Neuronal stem cell (in vitro differentiated cells): ENCODE measurements at regions not wholly inside any gene's neighbourhood (a gene's known extent, or its start where the extent isn't known, plus 50 kb on each side); places are given as distances from the start of the nearest gene placed in this dataset.

ENCODE experiments used
- DNase-seq: peaks from one replicate; pipeline ENCODE4 v3.0.0-alpha.2; 2013; ENCODE audit warnings: low spot score
- H2AFZ ChIP-seq: one replicate; pipeline ENCODE4 v1.6.1; 2013; ENCODE audit warnings: mild to moderate bottlenecking, low read length, inconsistent platforms
- H2AK5ac ChIP-seq: 2 replicates; pipeline ENCODE4 v1.6.1; 2013; ENCODE audit warnings: low read depth, mild to moderate bottlenecking, inconsistent platforms, low read length, moderate library complexity, mixed read lengths
- H2BK120ac ChIP-seq: 2 replicates; pipeline ENCODE4 v1.6.1; 2013; ENCODE audit warnings: low read depth, mild to moderate bottlenecking, inconsistent platforms, low read length, moderate library complexity, mixed read lengths
- H2BK12ac ChIP-seq: one replicate; pipeline ENCODE4 v1.6.1; 2013; ENCODE audit warnings: low read length, inconsistent platforms
- H2BK15ac ChIP-seq: 2 replicates; pipeline ENCODE4 v1.6.1; 2013; ENCODE audit warnings: mild to moderate bottlenecking, low read length, inconsistent platforms, mixed read lengths
- H2BK5ac ChIP-seq: one replicate; pipeline ENCODE4 v1.6.1; 2013; ENCODE audit warnings: inconsistent platforms, mild to moderate bottlenecking, low read length, moderate library complexity
- H3K14ac ChIP-seq: one replicate; pipeline ENCODE4 v1.6.1; 2013; ENCODE audit warnings: low read length, inconsistent platforms
- H3K18ac ChIP-seq: 2 replicates; pipeline ENCODE4 v1.6.1; 2013; ENCODE audit warnings: low read length, inconsistent platforms
- H3K23ac ChIP-seq: 2 replicates; pipeline ENCODE4 v1.6.1; 2013; ENCODE audit warnings: low read depth, mild to moderate bottlenecking, mixed read lengths, low read length, inconsistent platforms; ENCODE audit not compliant: poor library complexity
- H3K27ac ChIP-seq: replicated peaks from 3 replicates; pipeline ENCODE4 v1.5.1; 2013; ENCODE audit warnings: low read length, inconsistent platforms
- H3K27me3 ChIP-seq, 3 experiments: 2 replicates each; pipeline ENCODE4 v1.6.1; 2013; ENCODE audit warnings: low read length in 3 of 3, mild to moderate bottlenecking in 2 of 3, inconsistent platforms in 1 of 3, low read depth in 1 of 3, mixed read lengths in 1 of 3, moderate library complexity in 1 of 3; ENCODE audit not compliant: control insufficient read depth in 3 of 3, insufficient read depth in 3 of 3
- H3K36me3 ChIP-seq, 2 donors: replicated peaks in 1 of 2; 2 replicates each; pipeline ENCODE4 v1.6.1; 2013; ENCODE audit warnings: low read length in 2 of 2; ENCODE audit not compliant: control insufficient read depth in 2 of 2, insufficient read depth in 2 of 2
- H3K4ac ChIP-seq: 2 replicates; pipeline ENCODE4 v1.6.1; 2013; ENCODE audit warnings: inconsistent platforms, mild to moderate bottlenecking, low read length, moderate library complexity
- H3K4me1 ChIP-seq, 2 donors: 1 replicate in 1 of 2; 2 replicates in 1 of 2; pipeline ENCODE4 v1.6.1; 2013; ENCODE audit warnings: low read length in 2 of 2, low read depth in 1 of 2; ENCODE audit not compliant: control insufficient read depth in 2 of 2, insufficient read depth in 1 of 2
- H3K4me2 ChIP-seq: one replicate; pipeline ENCODE4 v1.6.1; 2013; ENCODE audit warnings: mild to moderate bottlenecking, low read length, inconsistent platforms; ENCODE audit not compliant: insufficient read depth, poor library complexity, severe bottlenecking
- H3K4me3 ChIP-seq, 2 donors: 2 replicates each; pipeline ENCODE4 v1.5.1; 2013; ENCODE audit warnings: low read length in 2 of 2, mild to moderate bottlenecking in 2 of 2, inconsistent platforms in 1 of 2, moderate library complexity in 1 of 2
- H3K79me1 ChIP-seq: one replicate; pipeline ENCODE4 v1.6.1; 2013; ENCODE audit warnings: low read depth, mild to moderate bottlenecking, inconsistent platforms, low read length, moderate library complexity
- H3K9ac ChIP-seq: one replicate; pipeline ENCODE4 v1.6.1; 2013; ENCODE audit warnings: mild to moderate bottlenecking, low read depth, low read length, inconsistent platforms; ENCODE audit not compliant: poor library complexity
- H3K9me3 ChIP-seq, 2 donors: replicated peaks in 1 of 2; 2 replicates each; pipeline versions ENCODE3 to v1.6.1; 2013; ENCODE audit warnings: low read length in 2 of 2, mild to moderate bottlenecking in 2 of 2, inconsistent platforms in 1 of 2, low read depth in 1 of 2, mixed read lengths in 1 of 2, moderate library complexity in 1 of 2; ENCODE audit not compliant: control insufficient read depth in 2 of 2, insufficient read depth in 1 of 2
- H4K8ac ChIP-seq: one replicate; pipeline ENCODE4 v1.6.1; 2013; ENCODE audit warnings: low read depth, mild to moderate bottlenecking, inconsistent platforms, low read length, moderate library complexity
- H4K91ac ChIP-seq: one replicate; pipeline ENCODE4 v1.6.1; 2013; ENCODE audit warnings: low read length, low read depth, mild to moderate bottlenecking, inconsistent platforms; ENCODE audit not compliant: poor library complexity
- WGBS, 2 donors: extraction: QIAGEN DNeasy Blood & Tissue Kit; methylation state at CpG; one replicate each; pipeline ENCODE4 v1.1.7; 2013; ENCODE audit warnings: missing lambda C conversion rate in 2 of 2, mixed read lengths in 1 of 2; ENCODE audit not compliant: insufficient read length in 2 of 2, insufficient replicate concordance in 1 of 2; ENCODE audit errors: extremely low coverage in 2 of 2; 5-methylcytosine and 5-hydroxymethylcytosine counted together

GRCh38 chr4:77308843-77309242, 151.8 kb downstream of the CCNG2 start:
- DNase-seq, result peak; percentile 9
- no peak overlapping the region for H3K14ac ChIP-seq
- H3K9me3 ChIP-seq, result no peaks in the 10 kb centered on the region
- no CpG with 5 or more reads among the region's 1 CpG for WGBS, 2 donors
- no peak overlapping the region for H4K91ac ChIP-seq
- H3K4me1 ChIP-seq, result no peaks in the 10 kb centered on the region
- no peak overlapping the region for H3K9ac ChIP-seq
- H3K36me3 ChIP-seq, result no peaks in the 10 kb centered on the region
- H3K27ac ChIP-seq, result no peak overlapping the region
- no peak overlapping the region for H3K4me3 ChIP-seq
- no peak overlapping the region for H2BK12ac ChIP-seq
- no peaks in the 10 kb centered on the region for H3K27me3 ChIP-seq
- no peaks in the 10 kb centered on the region for H3K79me1 ChIP-seq
- H4K8ac ChIP-seq, result no peak overlapping the region
- no peak overlapping the region for H3K18ac ChIP-seq
- H2BK15ac ChIP-seq, result no peak overlapping the region
- H3K4me2 ChIP-seq, result no peak overlapping the region
- no peak overlapping the region for H2AK5ac ChIP-seq
- H2AFZ ChIP-seq, result no peak overlapping the region
- no peak overlapping the region for H3K23ac ChIP-seq
- H3K4ac ChIP-seq, result no peak overlapping the region
- H2BK120ac ChIP-seq, result no peak overlapping the region
- H2BK5ac ChIP-seq, result no peak overlapping the region

- Histone ChIP-seq H3K27me3 (no peaks in the 10 kb centered on the region), H3K9ac (no peak overlapping the region), H4K91ac (no peak overlapping the region), H2AFZ (no peak overlapping the region), H2BK120ac (no peak overlapping the region), H3K4me1 (no peaks in the 10 kb centered on the region), H3K27ac (no peak overlapping the region), H3K14ac (no peak overlapping the region), H3K23ac (no peak overlapping the region), H3K9me3 (no peaks in the 10 kb centered on the region), H3K36me3 (no peaks in the 10 kb centered on the region), H4K8ac (no peak overlapping the region), H2AK5ac (no peak overlapping the region), H2BK12ac (no peak overlapping the region), H3K18ac (no peak overlapping the region), H3K4me3 (no peak overlapping the region), H3K79me1 (no peaks in the 10 kb centered on the region), H2BK15ac (no peak overlapping the region), H3K4ac (no peak overlapping the region), H3K4me2 (no peak overlapping the region), H2BK5ac (no peak overlapping the region)
- no CpG with 5 or more reads among the region's 2 CpGs for WGBS, 2 donors
- DNase-seq, result no peak
Observed at GRCh38 chr4:77309496-77309895, 152.5 kb downstream of the CCNG2 start.

GRCh38 chr4:77310931-77311330, 153.9 kb downstream of the CCNG2 start:
- H2AK5ac ChIP-seq, result no peak overlapping the region
- no peak overlapping the region for H4K8ac ChIP-seq
- no peaks in the 10 kb centered on the region for H3K79me1 ChIP-seq
- H3K4me3 ChIP-seq, result no peak overlapping the region
- H3K27ac ChIP-seq, result no peak overlapping the region
- H3K27me3 ChIP-seq, result no peaks in the 10 kb centered on the region
- H3K18ac ChIP-seq, result no peak overlapping the region
- no peak overlapping the region for H3K23ac ChIP-seq
- H3K9ac ChIP-seq, result no peak overlapping the region
- H2BK5ac ChIP-seq, result no peak overlapping the region
- no peak overlapping the region for H3K4me2 ChIP-seq
- H3K4me1 ChIP-seq, result no peaks in the 10 kb centered on the region
- no peaks in the 10 kb centered on the region for H3K36me3 ChIP-seq
- H4K91ac ChIP-seq, result no peak overlapping the region
- no peak overlapping the region for H3K4ac ChIP-seq
- H2BK120ac ChIP-seq, result no peak overlapping the region
- no CpG with 5 or more reads among the region's 3 CpGs for WGBS, 2 donors
- no peak overlapping the region for H2AFZ ChIP-seq
- no peaks in the 10 kb centered on the region for H3K9me3 ChIP-seq
- no peak overlapping the region for H2BK15ac ChIP-seq
- DNase-seq, result no peak
- no peak overlapping the region for H3K14ac ChIP-seq
- H2BK12ac ChIP-seq, result no peak overlapping the region

GRCh38 chr4:77314697-77315096, 157.7 kb downstream of the CCNG2 start:
- Histone ChIP-seq H3K9ac (no peak overlapping the region), H2BK120ac (no peak overlapping the region), H2AK5ac (no peak overlapping the region), H3K4me3 (no peak overlapping the region), H3K4ac (no peak overlapping the region), H2AFZ (no peak overlapping the region), H2BK15ac (no peak overlapping the region), H3K4me1 (no peaks in the 10 kb centered on the region), H3K36me3 (no peaks in the 10 kb centered on the region), H4K8ac (no peak overlapping the region), H2BK5ac (no peak overlapping the region), H3K27ac (no peak overlapping the region), H3K14ac (no peak overlapping the region), H3K23ac (no peak overlapping the region), H4K91ac (no peak overlapping the region), H2BK12ac (no peak overlapping the region), H3K9me3 (peaks cover 0 to 8% of the 10 kb centered on the region in 2 donors), H3K4me2 (no peak overlapping the region), H3K27me3 (no peaks in the 10 kb centered on the region), H3K79me1 (no peaks in the 10 kb centered on the region), H3K18ac (no peak overlapping the region)
- no CpG with 5 or more reads among the region's 4 CpGs for WGBS, 2 donors
- no peak for DNase-seq
